Common myeloid progenitor, CD34-positive (primary cell): ENCODE measurements at regions not wholly inside any gene's neighbourhood (a gene's known extent, or its start where the extent isn't known, plus 50 kb on each side); places are given as distances from the start of the nearest gene placed in this dataset.

Experiments
- CTCF ChIA-PET: fragments of 350-600 bp; sonication (Branson Sonifier 250); formaldehyde crosslinking; loops from one replicate; lab custom pipeline; 2021; ENCODE audit warnings: antibody characterized with exemption; lab: Charles Lee
- POLR2A ChIA-PET: fragments of 350-600 bp; sonication (Branson Sonifier 250); formaldehyde crosslinking; loops from one replicate; lab custom pipeline; 2021; ENCODE audit warnings: antibody characterized with exemption; lab: Charles Lee
- DNase-seq, 3 donors: peaks; one replicate each; pipeline versions ENCODE4 v3.0.0 to v3.0.0-alpha.2; 2013
- H3K27ac ChIP-seq, 2 experiments: 1 replicate in 1 of 2; 2 replicates in 1 of 2; pipeline ENCODE4 v1.7.0; 2013; ENCODE audit warnings: inconsistent platforms in 2 of 2, low read length in 2 of 2, mild to moderate bottlenecking in 2 of 2, low read depth in 1 of 2, moderate library complexity in 1 of 2; ENCODE audit not compliant: severe bottlenecking in 2 of 2, insufficient read depth in 1 of 2, poor library complexity in 1 of 2
- H3K27me3 ChIP-seq, 5 experiments: replicated peaks in 2 of 5; 1 replicate in 3 of 5; 2 replicates in 2 of 5; pipeline versions ENCODE4 v1.6.1 to v1.7.0; 2013; ENCODE audit warnings: low read length in 4 of 5, mild to moderate bottlenecking in 2 of 5, moderate library complexity in 2 of 5, inconsistent platforms in 1 of 5; ENCODE audit not compliant: insufficient read depth in 5 of 5, control insufficient read depth in 4 of 5
- H3K36me3 ChIP-seq, 4 experiments: 1 replicate in 2 of 4; 2 replicates in 2 of 4; pipeline versions ENCODE4 v1.6.1 to v1.7.0; 2013; ENCODE audit warnings: low read length in 3 of 4, control low read depth in 1 of 4, mild to moderate bottlenecking in 1 of 4; ENCODE audit not compliant: control insufficient read depth in 4 of 4, insufficient read depth in 4 of 4
- H3K4me1 ChIP-seq, 4 experiments: 1 replicate in 3 of 4; 2 replicates in 1 of 4; pipeline versions ENCODE4 v1.6.1 to v1.7.1; 2013; ENCODE audit warnings: low read length in 3 of 4, mild to moderate bottlenecking in 3 of 4, control low read depth in 1 of 4, inconsistent platforms in 1 of 4, moderate library complexity in 1 of 4; ENCODE audit not compliant: control insufficient read depth in 4 of 4, insufficient read depth in 4 of 4; ENCODE audit errors: control extremely low read depth in 1 of 4
- H3K4me3 ChIP-seq, 7 experiments: 1 replicate in 4 of 7; 2 replicates in 3 of 7; pipeline versions ENCODE4 v1.5.1 to v1.7.0; 2013; ENCODE audit warnings: mild to moderate bottlenecking in 7 of 7, low read length in 6 of 7, moderate library complexity in 6 of 7, inconsistent platforms in 2 of 7, low read depth in 2 of 7, control low read depth in 1 of 7; ENCODE audit not compliant: insufficient read depth in 4 of 7, control insufficient read depth in 1 of 7; ENCODE audit errors: extremely low read depth in 1 of 7
- H3K9me3 ChIP-seq, 5 experiments: 1 replicate in 4 of 5; 2 replicates in 1 of 5; pipeline versions ENCODE4 v1.6.1 to v1.7.1; 2013; ENCODE audit warnings: low read length in 4 of 5, mild to moderate bottlenecking in 2 of 5, inconsistent platforms in 1 of 5, low read depth in 1 of 5, moderate library complexity in 1 of 5; ENCODE audit not compliant: control insufficient read depth in 4 of 5, insufficient read depth in 2 of 5; ENCODE audit errors: control extremely low read depth in 1 of 5
- WGBS: methylation state at CpG from one replicate; pipeline ENCODE4 v1.1.5; 2013; ENCODE audit not compliant: insufficient coverage; 5-methylcytosine and 5-hydroxymethylcytosine counted together

- Histone ChIP-seq H3K27ac (no peak overlapping the region), H3K4me1 (no peaks in the 10 kb centered on the region), H3K9me3 (no peaks in the 10 kb centered on the region), H3K27me3 (peaks cover 0 to 4% (median 2%) of the 10 kb centered on the region in 5 experiments), H3K36me3 (no peaks in the 10 kb centered on the region), H3K4me3 (no peak overlapping the region)
- POLR2A ChIA-PET: no interaction called here
- 90% methylated on average over 4 of the region's 11 CpGs for WGBS
- CTCF ChIA-PET: no interaction called here
- DNase-seq: no peak
These were observed 98.3 kb upstream of the ALDH1A3 start for GRCh38 chr15:100781061-100781960.

- ChIA-PET CTCF (no interaction called here), POLR2A (no interaction called here)
- no peak overlapping the region for H3K27ac ChIP-seq
- no peaks in the 10 kb centered on the region for H3K4me1 ChIP-seq
- H3K4me3 ChIP-seq: no peak overlapping the region
- no peaks in the 10 kb centered on the region for H3K36me3 ChIP-seq
- no peaks in the 10 kb centered on the region for H3K9me3 ChIP-seq
- WGBS: 97% methylated on average over 4 of the region's 7 CpGs
- no peak for DNase-seq
- H3K27me3 ChIP-seq: peaks cover 0 to 7% (median 2%) of the 10 kb centered on the region in 5 experiments
These were observed 97.6 kb upstream of the ALDH1A3 start for GRCh38 chr15:100781961-100782530.

GRCh38 chr15:100783291-100783690, 96.3 kb upstream of the ALDH1A3 start:
- H3K4me1 ChIP-seq: no peaks in the 10 kb centered on the region
- CTCF ChIA-PET: no interaction called here
- no peak overlapping the region for H3K4me3 ChIP-seq
- 94% methylated on average over 7 of the region's 7 CpGs for WGBS
- no peak for DNase-seq
- H3K36me3 ChIP-seq: no peaks in the 10 kb centered on the region
- POLR2A ChIA-PET: no interaction called here
- peaks cover 0 to 11% (median 2%) of the 10 kb centered on the region in 5 experiments for H3K27me3 ChIP-seq
- no peak overlapping the region for H3K27ac ChIP-seq
- H3K9me3 ChIP-seq: no peaks in the 10 kb centered on the region

GRCh38 chr15:100783760-100784492, 95.7 kb upstream of the ALDH1A3 start:
- no peak overlapping the region for H3K27ac ChIP-seq
- no peaks in the 10 kb centered on the region for H3K4me1 ChIP-seq
- H3K27me3 ChIP-seq: peaks cover 0 to 18% (median 2%) of the 10 kb centered on the region in 5 experiments
- WGBS: 95% methylated on average over 17 of the region's 17 CpGs
- CTCF ChIA-PET: no interaction called here
- no peaks in the 10 kb centered on the region for H3K9me3 ChIP-seq
- DNase-seq: no peak
- no peak overlapping the region for H3K4me3 ChIP-seq
- no peaks in the 10 kb centered on the region for H3K36me3 ChIP-seq
- POLR2A ChIA-PET: no interaction called here

- no peak overlapping the region for H3K27ac ChIP-seq
- DNase-seq: no peak
- ChIA-PET CTCF (no interaction called here), POLR2A (no interaction called here)
- no peaks in the 10 kb centered on the region for H3K9me3 ChIP-seq
- peaks cover 0 to 19% (median 2%) of the 10 kb centered on the region in 5 experiments for H3K27me3 ChIP-seq
- WGBS: 90% methylated on average over 2 of the region's 10 CpGs
- no peaks in the 10 kb centered on the region for H3K4me1 ChIP-seq
- H3K4me3 ChIP-seq: no peak overlapping the region
- H3K36me3 ChIP-seq: no peaks in the 10 kb centered on the region
These were observed 95.0 kb upstream of the ALDH1A3 start for GRCh38 chr15:100784493-100785180.

GRCh38 chr15:100785181-100786138, 94.2 kb upstream of the ALDH1A3 start:
- 95% methylated on average over 9 of the region's 10 CpGs for WGBS
- Histone ChIP-seq H3K4me3 (no peak overlapping the region), H3K36me3 (no peaks in the 10 kb centered on the region), H3K9me3 (no peaks in the 10 kb centered on the region), H3K27me3 (peaks cover 0 to 15% (median 2%) of the 10 kb centered on the region in 5 experiments), H3K27ac (no peak overlapping the region), H3K4me1 (peaks cover 0 to 4% (median 3%) of the 10 kb centered on the region in 4 experiments)
- CTCF ChIA-PET: no interaction called here
- DNase-seq: no peak
- POLR2A ChIA-PET: no interaction called here
